HCT116 (cell line): ENCODE measurements at regions not wholly inside any gene's neighbourhood (a gene's known extent, or its start where the extent isn't known, plus 50 kb on each side); places are given as distances from the start of the nearest gene placed in this dataset.

Experiments used
- ATAC-seq: fragments of 200-7000 bp; cut with Tn5 transposase; 2 replicates; pipeline ENCODE4 v1.9.1; 2020; ENCODE audit warnings: mild to moderate bottlenecking, moderate library complexity
- BruUV-seq: library from RNA; stranded (reverse); fragments of 400-500 nt; replicated peaks from 2 replicates; lab custom pipeline; 2021; lab: Mats Ljungman, UMichigan
- CTCF ChIA-PET: fragments of 300-600 bp; sonication (Branson Sonifier 250); formaldehyde crosslinking; loops from one replicate; lab custom pipeline; 2021; ENCODE audit warnings: antibody characterized with exemption; lab: Charles Lee
- POLR2A ChIA-PET: fragments of 300-600, 350-600 bp; sonication (Branson Sonifier 250); formaldehyde crosslinking; loops from one replicate; lab custom pipeline; 2021; ENCODE audit warnings: antibody characterized with exemption; lab: Charles Lee
- RAD21 ChIA-PET, 2 experiments: fragments of 300-600 bp; sonication (Branson Sonifier 250); formaldehyde crosslinking; loops; one replicate each; lab custom pipeline; 2023; ENCODE audit warnings: low total read pairs in 2 of 2; ENCODE audit not compliant: uncharacterized antibody in 2 of 2, unreplicated experiment in 2 of 2, low non-redundant PET in 1 of 2; lab: Charles Lee
- DNase-seq: peaks from one replicate; pipeline ENCODE4 v3.0.0-alpha.2; 2010; ENCODE audit warnings: low read depth, low spot score
- H2AFZ ChIP-seq: fragments of 200-600 bp; shearing (Covaris generic), sonication (generic); 2 replicates; pipeline ENCODE4 v1.6.1; 2017; ENCODE audit warnings: low read depth, mixed run types, mixed read lengths, antibody characterized with exemption, low read length; ENCODE audit not compliant: poor library complexity, severe bottlenecking
- H3K27ac ChIP-seq: 2 replicates; pipeline ENCODE4 v1.5.1; 2012; ENCODE audit warnings: low read depth, low read length
- H3K27me3 ChIP-seq: fragments of 200-600 bp; sonication (generic); 2 replicates; pipeline ENCODE4 v1.6.1; 2016; ENCODE audit warnings: mixed run types, low read length, mixed read lengths; ENCODE audit not compliant: insufficient read depth
- H3K36me3 ChIP-seq, 2 experiments: fragments of 200-500 bp in 1 of 2; fragments of 200-600 bp in 1 of 2; sonication (Bioruptor generic) in 1 of 2; sonication (generic) in 1 of 2; 2 replicates each; pipeline versions ENCODE4 v1.5.1 to v1.6.1; 2014 to 2016; ENCODE audit warnings: low read length in 2 of 2, inconsistent platforms in 1 of 2, mixed read lengths in 1 of 2, mixed run types in 1 of 2; ENCODE audit not compliant: insufficient read depth in 2 of 2, control insufficient read depth in 1 of 2
- H3K4me1 ChIP-seq, 2 experiments: fragments of 200-600 bp in 1 of 2; sonication (generic) in 1 of 2; 2 replicates each; pipeline versions ENCODE4 v1.5.1 to v1.6.1; 2012 to 2017; ENCODE audit warnings: low read length in 2 of 2, inconsistent platforms in 1 of 2, mild to moderate bottlenecking in 1 of 2, mixed read lengths in 1 of 2, mixed run types in 1 of 2, moderate library complexity in 1 of 2; ENCODE audit not compliant: insufficient read depth in 2 of 2, control insufficient read depth in 1 of 2
- H3K4me2 ChIP-seq: fragments of 200-600 bp; sonication (generic); 2 replicates; pipeline ENCODE4 v1.6.1; 2017; ENCODE audit warnings: mixed run types, low read length, mixed read lengths
- H3K4me3 ChIP-seq, 2 experiments: fragments of 200-600 bp in 1 of 2; sonication (generic) in 1 of 2; replicated peaks in 1 of 2; 2 replicates each; pipeline ENCODE4 v1.5.1; 2011 to 2016; ENCODE audit warnings: low read length in 2 of 2, control low read depth in 1 of 2, low read depth in 1 of 2, mild to moderate bottlenecking in 1 of 2, mixed read lengths in 1 of 2, mixed run types in 1 of 2
- H3K79me2 ChIP-seq: fragments of 200-600 bp; sonication (generic); 2 replicates; pipeline ENCODE4 v1.6.1; 2017; ENCODE audit warnings: mild to moderate bottlenecking, mixed run types, low read length, moderate library complexity, mixed read lengths; ENCODE audit not compliant: insufficient read depth
- H3K9ac ChIP-seq: fragments of 200-600 bp; sonication (generic); 2 replicates; pipeline ENCODE4 v1.6.1; 2016; ENCODE audit warnings: low read length, mixed read lengths
- H3K9me2 ChIP-seq: fragments of 200-600 bp; sonication (generic), shearing (Covaris generic); 2 replicates; pipeline ENCODE4 v1.6.1; 2017; ENCODE audit warnings: mixed run types, mild to moderate bottlenecking, moderate library complexity; ENCODE audit not compliant: insufficient read depth
- H3K9me3 ChIP-seq, 2 experiments: fragments of 200-500 bp in 1 of 2; fragments of 200-600 bp in 1 of 2; sonication (Bioruptor generic) in 1 of 2; sonication (generic) in 1 of 2; 2 replicates each; pipeline ENCODE4 v1.6.1; 2014 to 2017; ENCODE audit warnings: low read length in 2 of 2, mixed read lengths in 2 of 2, inconsistent platforms in 1 of 2, low read depth in 1 of 2, mild to moderate bottlenecking in 1 of 2, mixed run types in 1 of 2, moderate library complexity in 1 of 2; ENCODE audit not compliant: control insufficient read depth in 1 of 2, insufficient read depth in 1 of 2
- H4K20me1 ChIP-seq: fragments of 200-600 bp; sonication (generic), shearing (Covaris generic); 2 replicates; pipeline ENCODE4 v1.6.1; 2017; ENCODE audit warnings: mixed run types, mild to moderate bottlenecking, moderate library complexity; ENCODE audit not compliant: insufficient read depth
- ATF3 ChIP-seq: IDR thresholded peaks from 2 replicates; pipeline ENCODE4 v1.6.1; 2012
- CBX3 ChIP-seq: IDR thresholded peaks from 2 replicates; pipeline ENCODE4 v1.6.1; 2012; ENCODE audit warnings: low read depth
- CEBPB ChIP-seq: IDR thresholded peaks from 2 replicates; pipeline ENCODE4 v1.6.1; 2012; ENCODE audit warnings: low read depth
- EGR1 ChIP-seq: IDR thresholded peaks from 2 replicates; pipeline ENCODE4 v1.6.1; 2012; ENCODE audit warnings: low read depth
- ELF1 ChIP-seq: IDR thresholded peaks from 2 replicates; pipeline ENCODE4 v1.6.1; 2012; ENCODE audit warnings: low read depth, borderline replicate concordance
- EZH2 ChIP-seq: fragments of 200-600 bp; sonication (generic); IDR thresholded peaks from 2 replicates; pipeline ENCODE4 v1.6.1; 2017; ENCODE audit warnings: antibody characterized with exemption, mixed run types
- EZH2phosphoT487 ChIP-seq: fragments of 200-600 bp; IDR thresholded peaks from 2 replicates; pipeline ENCODE4 v1.6.1; 2018; ENCODE audit warnings: antibody characterized with exemption, borderline replicate concordance
- FOSL1 ChIP-seq: IDR thresholded peaks from 2 replicates; pipeline ENCODE4 v1.6.1; 2012; ENCODE audit warnings: low read depth
- POLR2AphosphoS5 ChIP-seq: IDR thresholded peaks from 2 replicates; pipeline ENCODE4 v1.6.1; 2011; ENCODE audit warnings: mild to moderate bottlenecking, low read depth, low read length, moderate library complexity
- REST ChIP-seq: IDR thresholded peaks from 2 replicates; pipeline ENCODE4 v1.6.1; 2012; ENCODE audit warnings: low read depth
- SIN3A ChIP-seq: IDR thresholded peaks from 2 replicates; pipeline ENCODE4 v1.6.1; 2012; ENCODE audit warnings: low read depth
- SP1 ChIP-seq: IDR thresholded peaks from 2 replicates; pipeline ENCODE4 v1.6.1; 2012; ENCODE audit warnings: low read depth
- SRF ChIP-seq: IDR thresholded peaks from 2 replicates; pipeline ENCODE4 v1.6.1; 2012; ENCODE audit warnings: low read depth
- TCF7L2 ChIP-seq: IDR thresholded peaks from 2 replicates; pipeline ENCODE4 v1.7.0; 2011; ENCODE audit warnings: borderline replicate concordance, inconsistent platforms; ENCODE audit not compliant: insufficient read depth, insufficient read length; ENCODE audit errors: extremely low read depth
- YY1 ChIP-seq: IDR thresholded peaks from 2 replicates; pipeline ENCODE4 v1.6.1; 2011; ENCODE audit warnings: low read length, low read depth, moderate library complexity, mild to moderate bottlenecking; ENCODE audit not compliant: insufficient replicate concordance; ENCODE audit errors: extremely low read depth
- ZBTB33 ChIP-seq: IDR thresholded peaks from 2 replicates; pipeline ENCODE4 v1.6.1; 2011; ENCODE audit warnings: mild to moderate bottlenecking, low read length, moderate library complexity; ENCODE audit not compliant: insufficient replicate concordance; ENCODE audit errors: extremely low read depth
- ZFX ChIP-seq: fragments of 450-650 bp; IDR thresholded peaks from 2 replicates; pipeline ENCODE4 v1.6.1; 2017
- intact Hi-C: fragments of 100-400 bp; cut with micrococcal nuclease; formaldehyde crosslinking; loops from 2 replicates; pipeline ENCODE4 v1.10.0; 2022

DNA sequence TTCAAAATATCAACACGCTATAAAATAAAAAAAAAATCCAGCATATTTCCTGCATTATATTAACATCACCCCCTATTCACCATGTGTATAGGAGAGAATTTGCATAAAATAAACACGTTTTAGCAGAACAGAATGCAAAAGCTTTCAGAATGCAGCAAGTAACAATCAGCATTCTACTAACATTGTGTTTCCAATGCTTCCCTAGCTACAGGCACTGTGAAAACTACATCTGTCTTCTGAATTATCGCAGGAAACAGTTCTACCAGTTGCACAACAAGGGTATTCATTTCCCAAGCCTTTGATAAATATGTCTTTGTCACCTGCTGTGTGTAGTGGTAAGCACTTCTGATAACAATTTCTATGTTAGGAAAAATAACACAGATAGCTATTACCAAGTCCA, 1015.8 kb downstream of the CDH18 start:
- ATAC-seq (no peak), DNase-seq (no peak)
- H3K4me3 ChIP-seq: no peak overlapping the region
- H3K36me3 ChIP-seq: no peaks in the 10 kb centered on the region
- H3K9me3 ChIP-seq: peaks cover 18 to 23% of the 10 kb centered on the region in 2 experiments; a peak in 2 of 4 replicates
- RAD21 ChIA-PET: no interaction called here
- intact Hi-C loops: no loop called here
- no peaks in the 10 kb centered on the region for H3K9me2 ChIP-seq
- no peak overlapping the region for H3K4me2 ChIP-seq
- H2AFZ ChIP-seq: no peak overlapping the region
- H4K20me1 ChIP-seq: no peaks in the 10 kb centered on the region
- TF ChIP-seq CBX3 (no peak), REST (no peak), TCF7L2 (no peak), EGR1 (no peak), ZBTB33 (no peak), SIN3A (no peak), ELF1 (no peak), CEBPB (no peak), SRF (no peak), YY1 (no peak), EZH2phosphoT487 (no peak), FOSL1 (no peak), POLR2AphosphoS5 (no peak), SP1 (no peak), ZFX (no peak), EZH2 (no peak), ATF3 (no peak)
- CTCF ChIA-PET: no interaction called here
- H3K27me3 ChIP-seq: no peaks in the 10 kb centered on the region
- no peak overlapping the region for H3K27ac ChIP-seq
- BruUV-seq: no TSS peak
- POLR2A ChIA-PET: no interaction called here
- H3K4me1 ChIP-seq: no peaks in the 10 kb centered on the region
- H3K79me2 ChIP-seq: no peaks in the 10 kb centered on the region
- no peak overlapping the region for H3K9ac ChIP-seq
